GM12874 (cell line): ENCODE measurements at regions not wholly inside any gene's neighbourhood (a gene's known extent, or its start where the extent isn't known, plus 50 kb on each side); places are given as distances from the start of the nearest gene placed in this dataset.

Source experiments
- TF ChIP-seq, protein P1 (sequence below): IDR thresholded peaks from 2 replicates; pipeline ENCODE4 v1.5.1; 2011; ENCODE audit warnings: low read depth, mild to moderate bottlenecking, control low read depth, low read length, moderate library complexity; ENCODE audit not compliant: insufficient read depth

- TF ChIP-seq, protein P1, sequence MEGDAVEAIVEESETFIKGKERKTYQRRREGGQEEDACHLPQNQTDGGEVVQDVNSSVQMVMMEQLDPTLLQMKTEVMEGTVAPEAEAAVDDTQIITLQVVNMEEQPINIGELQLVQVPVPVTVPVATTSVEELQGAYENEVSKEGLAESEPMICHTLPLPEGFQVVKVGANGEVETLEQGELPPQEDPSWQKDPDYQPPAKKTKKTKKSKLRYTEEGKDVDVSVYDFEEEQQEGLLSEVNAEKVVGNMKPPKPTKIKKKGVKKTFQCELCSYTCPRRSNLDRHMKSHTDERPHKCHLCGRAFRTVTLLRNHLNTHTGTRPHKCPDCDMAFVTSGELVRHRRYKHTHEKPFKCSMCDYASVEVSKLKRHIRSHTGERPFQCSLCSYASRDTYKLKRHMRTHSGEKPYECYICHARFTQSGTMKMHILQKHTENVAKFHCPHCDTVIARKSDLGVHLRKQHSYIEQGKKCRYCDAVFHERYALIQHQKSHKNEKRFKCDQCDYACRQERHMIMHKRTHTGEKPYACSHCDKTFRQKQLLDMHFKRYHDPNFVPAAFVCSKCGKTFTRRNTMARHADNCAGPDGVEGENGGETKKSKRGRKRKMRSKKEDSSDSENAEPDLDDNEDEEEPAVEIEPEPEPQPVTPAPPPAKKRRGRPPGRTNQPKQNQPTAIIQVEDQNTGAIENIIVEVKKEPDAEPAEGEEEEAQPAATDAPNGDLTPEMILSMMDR, result no peak
Observed at GRCh38 chr2:221810245-221810644, 238.1 kb upstream of the EPHA4 start.

GRCh38 chr2:221808488-221808887 lies 236.4 kb upstream of the EPHA4 start:
- TF ChIP-seq, protein P1, result no peak

GRCh38 chr2:221807706-221808105 lies 235.6 kb upstream of the EPHA4 start:
- TF ChIP-seq, protein P1, result no peak

DNA sequence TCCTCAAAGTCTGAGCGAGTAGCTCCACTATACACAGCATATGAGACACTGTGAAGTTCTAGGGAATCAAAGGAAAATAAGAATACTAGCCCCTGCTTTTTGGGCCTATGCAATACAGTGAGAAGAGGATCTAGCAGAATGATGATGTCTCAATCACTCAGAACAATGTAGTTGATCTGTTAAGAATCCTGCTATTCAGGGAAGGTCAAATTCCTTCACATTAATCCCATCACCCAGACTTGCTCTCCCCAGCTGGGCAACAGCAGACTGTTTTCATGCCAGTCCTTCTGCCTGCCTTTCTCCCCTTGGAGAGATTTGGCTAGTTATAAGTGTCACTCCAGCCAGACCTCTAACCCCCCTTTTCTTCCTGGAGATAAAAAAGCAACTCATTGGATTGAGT lies 230.0 kb upstream of the EPHA4 start:
- TF ChIP-seq, protein P1, result no peak

GRCh38 chr2:221792971-221793521 lies 220.9 kb upstream of the EPHA4 start:
- TF ChIP-seq, protein P1, result no peak

DNA sequence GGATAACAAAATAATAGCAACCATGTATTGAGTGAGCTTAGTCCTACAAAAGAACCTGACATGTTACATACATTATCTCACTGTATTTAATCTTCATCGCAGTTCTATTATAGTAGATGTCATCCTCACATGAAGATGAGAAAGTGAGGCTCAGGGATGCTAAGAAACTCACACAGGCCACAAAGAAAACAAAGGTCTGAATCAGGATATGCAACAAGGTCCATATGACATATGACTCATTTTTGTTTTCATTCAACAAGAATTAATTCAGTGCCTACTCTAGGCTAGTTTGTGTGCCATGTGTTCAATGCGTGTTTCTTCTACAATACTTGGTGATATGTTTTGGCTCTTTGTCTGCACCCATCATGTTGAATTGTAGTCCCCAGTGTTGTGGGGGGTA lies 219.7 kb upstream of the EPHA4 start:
- TF ChIP-seq, protein P1, result no peak

GRCh38 chr2:221787561-221787960 lies 215.5 kb upstream of the EPHA4 start:
- TF ChIP-seq, protein P1, result no peak
